Vagina (tissue), 2 donors: ENCODE measurements at regions not wholly inside any gene's neighbourhood (a gene's known extent, or its start where the extent isn't known, plus 50 kb on each side); places are given as distances from the start of the nearest gene placed in this dataset.

Source experiments
- CTCF ChIP-seq, 3 experiments: fragments of 450-650 bp in 2 of 3; fragments of 200-600 bp in 1 of 3; sonication (generic) in 1 of 3; IDR thresholded peaks; one replicate each; pipeline ENCODE4 v1.5.1; 2017 to 2019; ENCODE audit warnings: antibody characterized with exemption in 3 of 3, mild to moderate bottlenecking in 2 of 3, moderate library complexity in 2 of 3
- POLR2A ChIP-seq, 2 donors: fragments of 450-650 bp; IDR thresholded peaks; one replicate each; pipeline ENCODE4 v1.6.1; 2017; ENCODE audit warnings: antibody characterized with exemption in 2 of 2, mild to moderate bottlenecking in 2 of 2, moderate library complexity in 2 of 2
- POLR2AphosphoS5 ChIP-seq, 2 donors: sonication (generic); formaldehyde crosslinking; IDR thresholded peaks; one replicate each; pipeline ENCODE4 v1.9.0; 2017; ENCODE audit warnings: antibody characterized with exemption in 2 of 2, mild to moderate bottlenecking in 2 of 2, low read depth in 1 of 2; ENCODE audit not compliant: insufficient read depth in 1 of 2

- no peak for TF ChIP-seq CTCF (IDR thresholded peaks at IDR 0.05)
- no peak for TF ChIP-seq POLR2AphosphoS5 (IDR thresholded peaks at IDR 0.05; ENCODE audit: insufficient read depth in 1 of 2, low read depth in 1 of 2)
- no peak for TF ChIP-seq POLR2A (IDR thresholded peaks at IDR 0.05)
Observed at GRCh38 chr9:71620746-71621145, 147.6 kb downstream of the CEMIP2 start.
